Ovary (tissue), 3 donors: ENCODE measurements at regions not wholly inside any gene's neighbourhood (a gene's known extent, or its start where the extent isn't known, plus 50 kb on each side); places are given as distances from the start of the nearest gene placed in this dataset.

Source experiments
- CTCF ChIP-seq, 3 donors: fragments of 450-650 bp in 2 of 3; fragments of 200-600 bp in 1 of 3; IDR thresholded peaks; one replicate each; pipeline versions ENCODE4 v1.5.1 to v1.8.0; 2016 to 2022; ENCODE audit warnings: antibody characterized with exemption in 3 of 3, mild to moderate bottlenecking in 1 of 3
- EP300 ChIP-seq: sonication (generic); formaldehyde crosslinking; IDR thresholded peaks from one replicate; pipeline ENCODE4 v1.6.1; 2017; ENCODE audit warnings: antibody characterized with exemption
- POLR2A ChIP-seq: fragments of 450-650 bp; IDR thresholded peaks from one replicate; pipeline ENCODE4 v1.6.1; 2017; ENCODE audit warnings: antibody characterized with exemption, mild to moderate bottlenecking, moderate library complexity
- donor health status: DM: no; HTN: no; CAD: no.

DNA sequence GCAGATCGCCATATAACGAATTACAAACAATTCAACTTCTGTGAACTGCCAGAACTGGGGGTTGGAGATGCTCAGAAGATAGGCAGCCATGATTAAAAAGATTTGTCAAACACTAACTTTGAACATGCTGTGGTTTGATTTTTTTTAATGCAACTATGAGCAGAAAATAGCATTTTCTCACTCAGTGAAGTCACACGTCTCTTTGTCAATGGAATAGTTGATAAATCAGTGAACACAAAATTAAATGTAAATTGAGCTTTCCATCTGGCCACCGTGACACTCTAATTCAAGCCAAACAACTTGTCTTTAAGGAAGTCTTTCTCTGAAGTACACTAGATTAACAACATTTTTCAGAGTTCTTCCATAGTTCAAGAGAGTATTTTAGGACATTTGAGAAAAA lies 228.6 kb upstream of the LINC00305 start:
- TF ChIP-seq CTCF (IDR thresholded peaks at IDR 0.05) (no peak), POLR2A (no peak), EP300 (no peak)
